ENCODE measurements at regions not wholly inside any gene's neighbourhood (a gene's known extent, or its start where the extent isn't known, plus 50 kb on each side); places are given as distances from the start of the nearest gene placed in this dataset.

GRCh38 chr1:38289034-38289433, 242.4 kb upstream of the POU3F1 start:
- TF ChIP-seq POLR2A (IDR thresholded peaks at IDR 0.05) (no peak), CTCF (IDR thresholded peaks at IDR 0.05) (no peak), POLR2AphosphoS5 (IDR thresholded peaks at IDR 0.05) (no peak)

Data from breast epithelium (tissue), 3 donors.